ENCODE measurements at regions not wholly inside any gene's neighbourhood (a gene's known extent, or its start where the extent isn't known, plus 50 kb on each side); places are given as distances from the start of the nearest gene placed in this dataset.
"Not testable (repeated sequence)": the region's sequence is repeated elsewhere in the genome, so short reads cannot be mapped to it uniquely, and the experiment has no call there.

GRCh38 chr7:68180761-68181160, 1184.1 kb downstream of the TYW1 start:
- TF ChIP-seq, protein P1, sequence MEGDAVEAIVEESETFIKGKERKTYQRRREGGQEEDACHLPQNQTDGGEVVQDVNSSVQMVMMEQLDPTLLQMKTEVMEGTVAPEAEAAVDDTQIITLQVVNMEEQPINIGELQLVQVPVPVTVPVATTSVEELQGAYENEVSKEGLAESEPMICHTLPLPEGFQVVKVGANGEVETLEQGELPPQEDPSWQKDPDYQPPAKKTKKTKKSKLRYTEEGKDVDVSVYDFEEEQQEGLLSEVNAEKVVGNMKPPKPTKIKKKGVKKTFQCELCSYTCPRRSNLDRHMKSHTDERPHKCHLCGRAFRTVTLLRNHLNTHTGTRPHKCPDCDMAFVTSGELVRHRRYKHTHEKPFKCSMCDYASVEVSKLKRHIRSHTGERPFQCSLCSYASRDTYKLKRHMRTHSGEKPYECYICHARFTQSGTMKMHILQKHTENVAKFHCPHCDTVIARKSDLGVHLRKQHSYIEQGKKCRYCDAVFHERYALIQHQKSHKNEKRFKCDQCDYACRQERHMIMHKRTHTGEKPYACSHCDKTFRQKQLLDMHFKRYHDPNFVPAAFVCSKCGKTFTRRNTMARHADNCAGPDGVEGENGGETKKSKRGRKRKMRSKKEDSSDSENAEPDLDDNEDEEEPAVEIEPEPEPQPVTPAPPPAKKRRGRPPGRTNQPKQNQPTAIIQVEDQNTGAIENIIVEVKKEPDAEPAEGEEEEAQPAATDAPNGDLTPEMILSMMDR (IDR thresholded peaks at IDR 0.05; ENCODE audit: low read depth, low read length) = no peak
- no peak overlapping the region for H3K4me3 ChIP-seq (ENCODE audit: low read depth, low read length)

DNA sequence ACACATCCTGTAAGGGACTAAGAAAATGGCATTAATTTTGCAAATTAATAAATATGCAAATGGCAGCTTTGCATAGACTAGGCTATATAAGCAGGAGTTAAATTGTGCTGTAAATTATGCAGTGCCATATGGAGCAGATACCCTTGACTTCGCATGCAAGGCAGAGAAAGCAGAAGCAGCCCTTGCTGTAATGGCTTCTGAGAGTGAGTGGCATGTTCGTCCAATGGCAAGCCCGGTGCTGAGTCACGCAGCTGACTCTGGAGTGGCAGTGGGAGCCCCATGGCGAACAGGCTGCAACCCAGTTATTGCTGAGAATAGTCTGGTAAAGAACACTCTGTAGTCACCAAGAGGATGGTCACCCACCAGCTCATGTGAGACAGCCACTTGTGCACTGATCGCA, 1186.5 kb downstream of the TYW1 start:
- no peak overlapping the region for H3K4me3 ChIP-seq (ENCODE audit: low read depth, low read length)
- TF ChIP-seq, protein P1 (IDR thresholded peaks at IDR 0.05; ENCODE audit: low read depth, low read length) = no peak

DNA sequence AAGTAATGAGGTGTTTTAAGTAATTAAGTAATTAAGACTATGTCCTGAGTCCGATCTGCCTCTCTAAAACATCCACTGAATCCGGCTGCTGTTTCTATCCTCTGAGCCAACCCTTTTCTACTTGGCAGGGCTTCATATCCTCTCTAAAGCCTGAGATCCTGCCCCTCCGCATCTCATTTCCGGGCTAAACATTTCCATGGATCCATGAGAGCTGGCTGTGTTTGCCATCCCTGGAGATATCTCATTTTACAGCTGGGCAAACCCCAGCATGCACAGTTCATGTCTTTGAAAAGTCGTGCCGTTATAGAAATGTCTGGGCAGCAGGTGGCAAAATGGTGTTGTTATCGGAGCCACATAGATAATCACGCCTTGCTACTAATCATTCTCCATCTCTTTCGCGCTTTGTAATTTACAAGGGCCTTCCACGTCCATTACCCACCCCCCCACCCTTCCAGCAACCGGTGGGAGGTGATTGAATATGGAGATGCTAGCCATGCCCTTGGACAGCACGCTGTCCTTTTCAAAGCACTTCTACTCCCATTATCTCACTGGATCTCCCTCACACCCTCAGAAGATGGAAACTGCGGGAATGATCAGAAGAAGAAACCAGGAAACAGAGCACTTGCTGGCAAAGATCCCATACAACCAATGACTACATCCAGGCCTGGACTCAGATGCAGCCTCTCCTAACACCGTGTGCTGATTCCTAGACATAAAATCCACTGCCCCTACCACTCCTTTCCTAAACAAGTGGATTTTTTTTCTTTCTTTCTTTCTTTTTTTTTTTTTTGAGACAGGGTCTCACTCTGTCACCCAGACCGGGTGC, 1189.2 kb downstream of the TYW1 start:
- H3K4me3 ChIP-seq (ENCODE audit: low read depth, low read length) = no peak overlapping the region
- TF ChIP-seq, protein P1 (IDR thresholded peaks at IDR 0.05; ENCODE audit: low read depth, low read length) = no peak

DNA sequence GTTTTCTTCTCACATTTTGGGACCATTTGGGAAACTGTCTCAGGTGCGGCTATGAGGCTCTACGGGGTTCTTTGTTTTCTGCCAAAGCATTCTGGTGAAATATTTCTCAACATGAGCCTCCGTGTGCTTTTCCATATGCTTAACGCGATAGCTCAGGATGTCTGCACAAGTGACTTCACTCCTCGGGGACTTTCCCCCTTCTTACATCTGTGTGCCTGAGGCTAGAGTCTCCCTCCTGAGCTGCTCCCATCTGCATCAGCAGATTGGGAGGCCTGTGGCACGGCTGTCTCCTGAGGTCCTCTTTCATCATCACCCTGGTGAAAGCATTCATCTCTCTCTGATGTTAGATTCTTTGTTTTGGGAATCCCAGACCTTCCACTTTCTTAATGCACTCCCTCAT, 1190.9 kb downstream of the TYW1 start:
- H3K4me3 ChIP-seq (ENCODE audit: low read depth, low read length) = no peak overlapping the region
- TF ChIP-seq, protein P1 (IDR thresholded peaks at IDR 0.05; ENCODE audit: low read depth, low read length) = no peak

DNA sequence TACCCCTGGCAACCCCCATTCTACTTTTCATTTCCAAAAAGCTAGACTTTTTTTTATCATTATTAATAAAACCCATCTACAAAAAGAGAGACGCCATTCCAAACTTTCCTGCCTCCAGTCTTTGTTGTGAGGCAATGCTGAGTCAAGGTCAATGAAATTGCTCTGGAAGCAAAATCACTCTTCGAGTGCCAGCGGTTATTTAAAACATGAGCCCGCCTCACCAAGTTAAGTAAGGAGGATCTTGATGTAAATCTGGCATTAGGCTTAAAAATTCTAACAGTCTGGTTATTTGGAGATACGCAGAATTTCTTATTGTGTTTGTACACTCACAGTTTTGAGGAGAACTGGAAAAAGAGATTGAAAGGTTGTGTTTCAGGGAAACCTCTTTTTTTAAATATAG, 1196.3 kb downstream of the TYW1 start:
- no peak overlapping the region for H3K4me3 ChIP-seq (ENCODE audit: low read depth, low read length)
- TF ChIP-seq, protein P1 (IDR thresholded peaks at IDR 0.05; ENCODE audit: low read depth, low read length) = no peak

DNA sequence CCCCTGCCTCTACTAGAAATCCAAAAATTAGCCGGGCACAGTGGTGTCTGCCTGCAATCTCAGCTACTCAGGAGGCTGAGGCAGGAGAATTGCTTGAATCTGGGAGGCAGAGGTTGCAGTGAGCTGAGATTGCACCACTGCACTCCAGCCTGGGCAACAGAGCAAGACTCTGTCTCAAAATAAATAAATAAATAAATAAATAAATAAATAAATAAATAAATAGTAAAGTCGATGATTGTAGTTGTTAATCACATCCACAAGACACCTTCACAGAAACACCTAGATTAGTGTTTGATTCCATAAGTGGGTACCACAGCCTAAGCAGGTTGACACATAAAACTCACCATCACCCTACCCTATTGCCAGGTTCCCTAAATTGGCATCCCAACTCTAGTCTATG, 1199.0 kb downstream of the TYW1 start:
- H3K4me3 ChIP-seq (ENCODE audit: low read depth, low read length) = not testable (repeated sequence)

DNA sequence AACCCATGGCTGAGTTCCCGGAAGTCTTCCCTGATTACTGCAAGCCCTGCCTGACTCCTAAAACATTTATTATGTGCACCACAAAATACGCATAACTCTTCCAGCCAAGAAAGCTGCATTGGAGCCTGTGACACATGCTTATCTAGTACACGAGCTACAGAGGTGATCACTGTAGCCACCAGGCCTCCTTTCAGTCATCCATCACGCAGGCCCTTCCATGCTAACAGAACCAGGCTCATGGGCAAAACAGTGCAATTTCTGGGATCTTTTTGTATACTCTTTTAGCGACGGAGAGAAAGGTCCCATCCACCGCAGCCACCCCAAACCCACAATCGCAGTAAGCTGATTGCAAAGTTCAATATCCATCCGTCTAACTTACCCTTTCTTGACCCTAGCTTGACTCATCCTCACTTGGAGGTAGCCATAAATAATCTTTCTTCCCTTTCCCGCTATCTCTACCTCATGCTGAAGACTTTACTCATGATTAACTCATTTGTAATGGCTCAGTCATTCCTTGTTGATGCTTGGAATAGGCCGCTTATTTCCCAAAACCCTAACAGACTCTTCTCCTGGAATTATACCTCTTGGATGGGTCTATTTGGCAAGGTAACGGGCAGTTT, 1203.5 kb downstream of the TYW1 start:
- no peak overlapping the region for H3K4me3 ChIP-seq (ENCODE audit: low read depth, low read length)
- TF ChIP-seq, protein P1 (IDR thresholded peaks at IDR 0.05; ENCODE audit: low read depth, low read length) = no peak
